ENCODE measurements at regions not wholly inside any gene's neighbourhood (a gene's known extent, or its start where the extent isn't known, plus 50 kb on each side); places are given as distances from the start of the nearest gene placed in this dataset.

DNA sequence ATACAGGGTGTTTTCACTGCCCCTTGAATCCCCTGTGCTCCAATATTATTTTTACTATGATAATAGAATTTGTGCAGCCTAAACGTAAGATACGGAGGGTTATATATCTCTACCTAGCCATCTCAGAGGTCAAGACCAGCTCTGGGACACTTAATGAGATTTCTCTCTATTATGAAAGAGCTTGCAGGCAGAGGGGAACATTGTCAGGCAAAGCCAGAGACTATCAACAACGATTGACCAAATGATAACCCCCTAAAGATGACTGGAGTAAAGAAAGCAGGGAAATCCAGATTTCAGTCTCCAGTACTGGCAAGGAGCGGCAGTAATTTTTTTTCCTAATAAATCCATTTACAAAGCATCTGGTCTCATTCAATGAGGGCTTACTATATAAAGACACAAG is 59.8 kb upstream of the LPAR1 start:
- no peak for ATAC-seq
- TF ChIP-seq ZNF217 (IDR thresholded peaks at IDR 0.05) = no peak
- no peak for TF ChIP-seq STAT3 (IDR thresholded peaks at IDR 0.05; ENCODE audit: low read depth, low read length)
- TF ChIP-seq, protein P1, sequence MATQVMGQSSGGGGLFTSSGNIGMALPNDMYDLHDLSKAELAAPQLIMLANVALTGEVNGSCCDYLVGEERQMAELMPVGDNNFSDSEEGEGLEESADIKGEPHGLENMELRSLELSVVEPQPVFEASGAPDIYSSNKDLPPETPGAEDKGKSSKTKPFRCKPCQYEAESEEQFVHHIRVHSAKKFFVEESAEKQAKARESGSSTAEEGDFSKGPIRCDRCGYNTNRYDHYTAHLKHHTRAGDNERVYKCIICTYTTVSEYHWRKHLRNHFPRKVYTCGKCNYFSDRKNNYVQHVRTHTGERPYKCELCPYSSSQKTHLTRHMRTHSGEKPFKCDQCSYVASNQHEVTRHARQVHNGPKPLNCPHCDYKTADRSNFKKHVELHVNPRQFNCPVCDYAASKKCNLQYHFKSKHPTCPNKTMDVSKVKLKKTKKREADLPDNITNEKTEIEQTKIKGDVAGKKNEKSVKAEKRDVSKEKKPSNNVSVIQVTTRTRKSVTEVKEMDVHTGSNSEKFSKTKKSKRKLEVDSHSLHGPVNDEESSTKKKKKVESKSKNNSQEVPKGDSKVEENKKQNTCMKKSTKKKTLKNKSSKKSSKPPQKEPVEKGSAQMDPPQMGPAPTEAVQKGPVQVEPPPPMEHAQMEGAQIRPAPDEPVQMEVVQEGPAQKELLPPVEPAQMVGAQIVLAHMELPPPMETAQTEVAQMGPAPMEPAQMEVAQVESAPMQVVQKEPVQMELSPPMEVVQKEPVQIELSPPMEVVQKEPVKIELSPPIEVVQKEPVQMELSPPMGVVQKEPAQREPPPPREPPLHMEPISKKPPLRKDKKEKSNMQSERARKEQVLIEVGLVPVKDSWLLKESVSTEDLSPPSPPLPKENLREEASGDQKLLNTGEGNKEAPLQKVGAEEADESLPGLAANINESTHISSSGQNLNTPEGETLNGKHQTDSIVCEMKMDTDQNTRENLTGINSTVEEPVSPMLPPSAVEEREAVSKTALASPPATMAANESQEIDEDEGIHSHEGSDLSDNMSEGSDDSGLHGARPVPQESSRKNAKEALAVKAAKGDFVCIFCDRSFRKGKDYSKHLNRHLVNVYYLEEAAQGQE (IDR thresholded peaks at IDR 0.05; ENCODE audit: low read depth, low read length) = no peak
- TF ChIP-seq, protein P2, sequence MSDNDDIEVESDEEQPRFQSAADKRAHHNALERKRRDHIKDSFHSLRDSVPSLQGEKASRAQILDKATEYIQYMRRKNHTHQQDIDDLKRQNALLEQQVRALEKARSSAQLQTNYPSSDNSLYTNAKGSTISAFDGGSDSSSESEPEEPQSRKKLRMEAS (IDR thresholded peaks at IDR 0.05; ENCODE audit: low read depth, low read length) = no peak
- no peak for TF ChIP-seq NBN (IDR thresholded peaks at IDR 0.05)
- TF ChIP-seq DPF2 (IDR thresholded peaks at IDR 0.05) = no peak
- no peak for TF ChIP-seq MTA3 (IDR thresholded peaks at IDR 0.05; ENCODE audit: borderline replicate concordance, low read length)
- no peak for TF ChIP-seq CHD1 (IDR thresholded peaks at IDR 0.05; ENCODE audit: low read depth, low read length)
- TF ChIP-seq SMAD1 (IDR thresholded peaks at IDR 0.05; ENCODE audit: low read depth, partially characterized antibody) = no peak
- TF ChIP-seq, protein P3, sequence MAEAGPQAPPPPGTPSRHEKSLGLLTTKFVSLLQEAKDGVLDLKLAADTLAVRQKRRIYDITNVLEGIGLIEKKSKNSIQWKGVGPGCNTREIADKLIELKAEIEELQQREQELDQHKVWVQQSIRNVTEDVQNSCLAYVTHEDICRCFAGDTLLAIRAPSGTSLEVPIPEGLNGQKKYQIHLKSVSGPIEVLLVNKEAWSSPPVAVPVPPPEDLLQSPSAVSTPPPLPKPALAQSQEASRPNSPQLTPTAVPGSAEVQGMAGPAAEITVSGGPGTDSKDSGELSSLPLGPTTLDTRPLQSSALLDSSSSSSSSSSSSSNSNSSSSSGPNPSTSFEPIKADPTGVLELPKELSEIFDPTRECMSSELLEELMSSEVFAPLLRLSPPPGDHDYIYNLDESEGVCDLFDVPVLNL (IDR thresholded peaks at IDR 0.05; ENCODE audit: low read depth, low read length) = no peak
- TF ChIP-seq ZNF622 (IDR thresholded peaks at IDR 0.05) = no peak
- no peak for TF ChIP-seq FOXM1 (IDR thresholded peaks at IDR 0.05; ENCODE audit: low read depth, low read length)
- TF ChIP-seq JUNB (IDR thresholded peaks at IDR 0.05) = no peak
- TF ChIP-seq, protein P4, sequence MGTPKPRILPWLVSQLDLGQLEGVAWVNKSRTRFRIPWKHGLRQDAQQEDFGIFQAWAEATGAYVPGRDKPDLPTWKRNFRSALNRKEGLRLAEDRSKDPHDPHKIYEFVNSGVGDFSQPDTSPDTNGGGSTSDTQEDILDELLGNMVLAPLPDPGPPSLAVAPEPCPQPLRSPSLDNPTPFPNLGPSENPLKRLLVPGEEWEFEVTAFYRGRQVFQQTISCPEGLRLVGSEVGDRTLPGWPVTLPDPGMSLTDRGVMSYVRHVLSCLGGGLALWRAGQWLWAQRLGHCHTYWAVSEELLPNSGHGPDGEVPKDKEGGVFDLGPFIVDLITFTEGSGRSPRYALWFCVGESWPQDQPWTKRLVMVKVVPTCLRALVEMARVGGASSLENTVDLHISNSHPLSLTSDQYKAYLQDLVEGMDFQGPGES (IDR thresholded peaks at IDR 0.05) = no peak
- no peak for TF ChIP-seq YY1 (IDR thresholded peaks at IDR 0.05; ENCODE audit: low read depth, low read length)
- Histone ChIP-seq H3K79me2 (ENCODE audit: control insufficient read depth, insufficient read depth, low read length) (no peaks in the 10 kb centered on the region), H3K27me3 (replicated peaks in 1 of 2; ENCODE audit: control insufficient read depth in 2 of 2, insufficient read depth in 2 of 2, low read length in 1 of 2) (no peaks in the 10 kb centered on the region), H3K4me1 (ENCODE audit: control insufficient read depth, insufficient read depth, low read length) (no peaks in the 10 kb centered on the region), H3K4me3 (no peak overlapping the region), H3K36me3 (ENCODE audit: control insufficient read depth in 2 of 2, insufficient read depth in 2 of 2, low read length in 1 of 2) (no peaks in the 10 kb centered on the region), H3K27ac (ENCODE audit: control insufficient read depth, insufficient read depth) (no peak overlapping the region), H2AFZ (ENCODE audit: control insufficient read depth, low read depth, low read length) (no peak overlapping the region), H3K9ac (ENCODE audit: control insufficient read depth, insufficient read depth, low read length) (no peak overlapping the region), H3K9me3 (replicated peaks; ENCODE audit: control insufficient read depth, insufficient read depth, low read length) (no peaks in the 10 kb centered on the region), H3K4me2 (ENCODE audit: control insufficient read depth, insufficient read depth) (no peak overlapping the region), H4K20me1 (ENCODE audit: control insufficient read depth, insufficient read depth) (no peaks in the 10 kb centered on the region)
- POLR2A ChIA-PET = interaction anchor here (1.2 kb wide), 1 partner anchor 11 kb away, joined by 3 read pairs; no protein-coding TSS in a partner anchor
- SMC1A ChIA-PET (ENCODE audit: uncharacterized antibody, unreplicated experiment) = interaction anchor here (0.6 to 1.5 kb wide), 9 partner anchors 9 to 133 kb away, joined by 3 to 6 read pairs (median 3); no protein-coding TSS in a partner anchor
- FAIRE-seq = no peak
- RAD21 ChIA-PET (ENCODE audit: unreplicated experiment) = interaction anchor here (1.1 to 1.6 kb wide), 2 partner anchors 48 to 58 kb away, joined by 3 to 4 read pairs; no protein-coding TSS in a partner anchor
- in situ Hi-C loops (cut with MboI) (no loop called here), intact Hi-C loops (cut with micrococcal nuclease; ENCODE audit: unreplicated experiment) (no loop called here)
- BruUV-seq (replicated peaks) = no TSS peak
- CTCF ChIA-PET = interaction anchor here (0.6 kb wide), 1 partner anchor 62 kb away, joined by 3 read pairs; no protein-coding TSS in a partner anchor
- WGBS (ENCODE audit: insufficient coverage, insufficient replicate concordance, low lambda C conversion rate, missing lambda C conversion rate) = 50% methylated on average over 4 of the region's 4 CpGs
- DNase-seq (ENCODE audit: low read depth, low spot score) = no peak

Data from GM12878 (cell line).